Activated CD8-positive, alpha-beta T cell treated with anti-CD3 and anti-CD28 coated beads for 36 hours (primary cell): ENCODE measurements at regions not wholly inside any gene's neighbourhood (a gene's known extent, or its start where the extent isn't known, plus 50 kb on each side); places are given as distances from the start of the nearest gene placed in this dataset.

Experiments used
- ATAC-seq: fragments of 200-7000 bp; cut with Tn5 transposase; one replicate; pipeline ENCODE4 v1.10.0; 2021; ENCODE audit warnings: mild to moderate bottlenecking, moderate library complexity
- CTCF ChIA-PET: fragments of 350-600 bp; sonication (Branson Sonifier 250); formaldehyde crosslinking; loops from one replicate; lab custom pipeline; 2021; ENCODE audit warnings: antibody characterized with exemption; lab: Charles Lee
- POLR2A ChIA-PET: fragments of 350-600 bp; sonication (Branson Sonifier 250); formaldehyde crosslinking; loops from one replicate; lab custom pipeline; 2021; ENCODE audit warnings: antibody characterized with exemption; lab: Charles Lee
- DNase-seq: peaks from one replicate; pipeline ENCODE4 v3.0.0-alpha.2; 2020
- H3K27ac Mint-ChIP-seq: one replicate; pipeline ENCODE4 v1.8.0; 2021; ENCODE audit warnings: mild to moderate bottlenecking, mixed read lengths
- H3K27me3 Mint-ChIP-seq: one replicate; pipeline ENCODE4 v1.8.0; 2021; ENCODE audit warnings: mixed read lengths
- H3K36me3 Mint-ChIP-seq: one replicate; pipeline ENCODE4 v1.8.0; 2021; ENCODE audit warnings: low read depth, mixed read lengths
- H3K4me1 Mint-ChIP-seq: one replicate; pipeline ENCODE4 v1.8.0; 2021; ENCODE audit warnings: low read depth, mixed read lengths
- H3K4me3 Mint-ChIP-seq: one replicate; pipeline ENCODE4 v1.8.0; 2021; ENCODE audit warnings: mild to moderate bottlenecking, moderate library complexity, mixed read lengths
- H3K9me3 Mint-ChIP-seq: one replicate; pipeline ENCODE4 v1.8.0; 2021; ENCODE audit warnings: mixed read lengths
- intact Hi-C: fragments of 100-400 bp; cut with micrococcal nuclease; formaldehyde crosslinking; loops from one replicate; pipeline ENCODE4 v1.10.0; 2022
- TF ChIP-seq, protein P1 (sequence below): fragments of 200-600 bp; IDR thresholded peaks from one replicate; pipeline ENCODE4 v1.8.0; 2022; ENCODE audit warnings: antibody characterized with exemption, mild to moderate bottlenecking

- no peaks in the 10 kb centered on the region for H3K27me3 Mint-ChIP-seq
- H3K27ac Mint-ChIP-seq = no peak overlapping the region
- ATAC-seq (no peak), DNase-seq (no peak)
- peaks cover 4% of the 10 kb centered on the region for H3K9me3 Mint-ChIP-seq
- intact Hi-C loops = no loop called here
- H3K36me3 Mint-ChIP-seq = no peaks in the 10 kb centered on the region
- TF ChIP-seq, protein P1, sequence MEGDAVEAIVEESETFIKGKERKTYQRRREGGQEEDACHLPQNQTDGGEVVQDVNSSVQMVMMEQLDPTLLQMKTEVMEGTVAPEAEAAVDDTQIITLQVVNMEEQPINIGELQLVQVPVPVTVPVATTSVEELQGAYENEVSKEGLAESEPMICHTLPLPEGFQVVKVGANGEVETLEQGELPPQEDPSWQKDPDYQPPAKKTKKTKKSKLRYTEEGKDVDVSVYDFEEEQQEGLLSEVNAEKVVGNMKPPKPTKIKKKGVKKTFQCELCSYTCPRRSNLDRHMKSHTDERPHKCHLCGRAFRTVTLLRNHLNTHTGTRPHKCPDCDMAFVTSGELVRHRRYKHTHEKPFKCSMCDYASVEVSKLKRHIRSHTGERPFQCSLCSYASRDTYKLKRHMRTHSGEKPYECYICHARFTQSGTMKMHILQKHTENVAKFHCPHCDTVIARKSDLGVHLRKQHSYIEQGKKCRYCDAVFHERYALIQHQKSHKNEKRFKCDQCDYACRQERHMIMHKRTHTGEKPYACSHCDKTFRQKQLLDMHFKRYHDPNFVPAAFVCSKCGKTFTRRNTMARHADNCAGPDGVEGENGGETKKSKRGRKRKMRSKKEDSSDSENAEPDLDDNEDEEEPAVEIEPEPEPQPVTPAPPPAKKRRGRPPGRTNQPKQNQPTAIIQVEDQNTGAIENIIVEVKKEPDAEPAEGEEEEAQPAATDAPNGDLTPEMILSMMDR = no peak
- H3K4me3 Mint-ChIP-seq = no peak overlapping the region
- no peaks in the 10 kb centered on the region for H3K4me1 Mint-ChIP-seq
- ChIA-PET CTCF (no interaction called here), POLR2A (no interaction called here)
Measured at GRCh38 chr10:90414926-90415325, 442.9 kb downstream of the HTR7 start.

- no peak overlapping the region for H3K27ac Mint-ChIP-seq
- H3K36me3 Mint-ChIP-seq = no peaks in the 10 kb centered on the region
- no peak for DNase-seq
- no peaks in the 10 kb centered on the region for H3K4me1 Mint-ChIP-seq
- no peak for ATAC-seq
- H3K9me3 Mint-ChIP-seq = no peaks in the 10 kb centered on the region
- CTCF ChIA-PET = no interaction called here
- intact Hi-C loops = no loop called here
- no peaks in the 10 kb centered on the region for H3K27me3 Mint-ChIP-seq
- POLR2A ChIA-PET = no interaction called here
- no peak overlapping the region for H3K4me3 Mint-ChIP-seq
- TF ChIP-seq, protein P1 = no peak
Measured at GRCh38 chr10:90417029-90417428, 440.8 kb downstream of the HTR7 start.

- DNase-seq = no peak
- TF ChIP-seq, protein P1 = no peak
- no peak for ATAC-seq
- Mint-ChIP-seq H3K27me3 (no peaks in the 10 kb centered on the region), H3K9me3 (no peaks in the 10 kb centered on the region), H3K4me3 (no peak overlapping the region), H3K27ac (no peak overlapping the region), H3K36me3 (no peaks in the 10 kb centered on the region), H3K4me1 (no peaks in the 10 kb centered on the region)
- POLR2A ChIA-PET = no interaction called here
- CTCF ChIA-PET = no interaction called here
- intact Hi-C loops = no loop called here
Measured at GRCh38 chr10:90417476-90418210, 440.2 kb downstream of the HTR7 start.

DNA sequence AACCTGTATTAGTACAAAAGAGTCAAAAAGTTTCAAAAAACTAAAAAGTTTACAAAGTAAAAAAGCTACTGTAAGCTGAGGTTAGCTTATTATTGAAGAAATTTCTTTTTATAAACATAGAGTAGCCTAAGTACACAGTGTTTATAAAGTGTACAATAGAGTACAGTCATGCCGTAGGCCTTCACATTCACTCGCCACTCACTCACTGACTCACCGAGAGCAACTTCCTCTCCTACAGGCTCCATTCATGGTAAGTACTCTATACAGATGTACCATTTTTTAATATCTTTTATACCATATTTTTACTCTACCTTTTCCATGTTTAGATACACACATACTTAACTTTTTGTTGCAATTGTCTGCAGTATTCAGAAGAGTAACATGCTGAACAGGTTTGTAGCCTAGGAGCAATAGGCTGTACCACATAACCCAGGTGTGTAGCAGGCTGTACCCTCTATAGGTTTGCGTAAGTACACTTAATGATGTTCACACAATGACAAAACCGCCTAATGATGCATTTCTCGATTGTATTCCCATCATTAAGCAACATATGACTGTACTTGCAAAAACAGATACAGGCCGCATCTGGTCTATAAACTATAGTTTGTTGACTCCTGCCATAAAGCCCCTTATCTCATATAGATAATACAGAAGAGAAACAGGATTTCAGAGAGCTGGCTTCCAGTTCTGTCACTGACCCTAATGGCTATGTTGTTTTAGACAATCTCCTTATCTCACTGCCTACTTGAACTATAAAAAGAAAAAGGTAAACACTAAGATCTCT, 438.8 kb downstream of the HTR7 start:
- TF ChIP-seq, protein P1 = no peak
- Mint-ChIP-seq H3K4me1 (no peaks in the 10 kb centered on the region), H3K9me3 (no peaks in the 10 kb centered on the region), H3K27me3 (no peaks in the 10 kb centered on the region), H3K4me3 (no peak overlapping the region), H3K27ac (no peak overlapping the region), H3K36me3 (no peaks in the 10 kb centered on the region)
- ChIA-PET POLR2A (no interaction called here), CTCF (no interaction called here)
- ATAC-seq = no peak
- intact Hi-C loops = no loop called here
- no peak for DNase-seq

GRCh38 chr10:90420637-90421318, 437.1 kb downstream of the HTR7 start:
- POLR2A ChIA-PET = no interaction called here
- H3K27ac Mint-ChIP-seq = no peak overlapping the region
- H3K27me3 Mint-ChIP-seq = no peaks in the 10 kb centered on the region
- DNase-seq = no peak
- TF ChIP-seq, protein P1 = no peak
- intact Hi-C loops = no loop called here
- no peak for ATAC-seq
- H3K36me3 Mint-ChIP-seq = no peaks in the 10 kb centered on the region
- CTCF ChIA-PET = no interaction called here
- no peaks in the 10 kb centered on the region for H3K4me1 Mint-ChIP-seq
- peaks cover 1% of the 10 kb centered on the region for H3K9me3 Mint-ChIP-seq
- H3K4me3 Mint-ChIP-seq = no peak overlapping the region
